HG03139 (cell line): ENCODE measurements at regions not wholly inside any gene's neighbourhood (a gene's known extent, or its start where the extent isn't known, plus 50 kb on each side); places are given as distances from the start of the nearest gene placed in this dataset.
"Not testable (repeated sequence)": the region's sequence is repeated elsewhere in the genome, so short reads cannot be mapped to it uniquely, and the experiment has no call there.

Source experiments
- ATAC-seq: cut with Tn5 transposase; IDR thresholded peaks from one replicate; pipeline ENCODE4 v1.9.1; 2021; ENCODE audit not compliant: unreplicated experiment

- ATAC-seq: no peak
Observed at GRCh38 chr13:69109891-69110525, 997.6 kb upstream of the ATXN8OS start.

GRCh38 chr13:69108486-69108885, 999.1 kb upstream of the ATXN8OS start:
- no peak for ATAC-seq

GRCh38 chr13:69107436-69107835, 1000.2 kb upstream of the ATXN8OS start:
- ATAC-seq: no peak

- ATAC-seq: no peak
Observed at GRCh38 chr13:69101841-69102240, 1005.8 kb upstream of the ATXN8OS start.

GRCh38 chr13:69094485-69094884, 1013.1 kb upstream of the ATXN8OS start:
- ATAC-seq: no peak

GRCh38 chr13:69092615-69093322, 1014.9 kb upstream of the ATXN8OS start:
- no peak for ATAC-seq

- ATAC-seq: no peak
Observed at GRCh38 chr13:69077267-69077666, 1030.4 kb upstream of the ATXN8OS start.

- no peak for ATAC-seq
Observed at GRCh38 chr13:69069554-69070133, 1038.0 kb upstream of the ATXN8OS start.

GRCh38 chr13:69050696-69051095, 1056.9 kb upstream of the ATXN8OS start:
- no peak for ATAC-seq

GRCh38 chr13:69044629-69045028, 1063.0 kb upstream of the ATXN8OS start:
- ATAC-seq: no peak

- ATAC-seq: no peak
Observed at GRCh38 chr13:69040898-69041297, 1066.7 kb upstream of the ATXN8OS start.

GRCh38 chr13:69035771-69036170, 1071.9 kb upstream of the ATXN8OS start:
- no peak for ATAC-seq

GRCh38 chr13:69028936-69029335, 1078.7 kb upstream of the ATXN8OS start:
- ATAC-seq: no peak

- no peak for ATAC-seq
Observed at GRCh38 chr13:69020120-69020519, 1087.5 kb upstream of the ATXN8OS start.

- not testable (repeated sequence) for ATAC-seq
Observed at GRCh38 chr13:69018173-69018572, 1089.5 kb upstream of the ATXN8OS start.

GRCh38 chr13:69010789-69011188, 1096.8 kb upstream of the ATXN8OS start:
- no peak for ATAC-seq

GRCh38 chr13:69008499-69008898, 1099.1 kb upstream of the ATXN8OS start:
- no peak for ATAC-seq

- ATAC-seq: no peak
Observed at GRCh38 chr13:68998056-68998455, 1109.6 kb upstream of the ATXN8OS start.

- no peak for ATAC-seq
Observed at GRCh38 chr13:68996668-68997025, 1111.0 kb upstream of the ATXN8OS start.

GRCh38 chr13:68995972-68996667, 1111.5 kb upstream of the ATXN8OS start:
- ATAC-seq: no peak

GRCh38 chr13:68993154-68993553, 1114.5 kb upstream of the ATXN8OS start:
- ATAC-seq: no peak

- no peak for ATAC-seq
Observed at GRCh38 chr13:68988176-68988575, 1119.5 kb upstream of the ATXN8OS start.
